ENCODE measurements at regions not wholly inside any gene's neighbourhood (a gene's known extent, or its start where the extent isn't known, plus 50 kb on each side); places are given as distances from the start of the nearest gene placed in this dataset.
"Not testable (repeated sequence)": the region's sequence is repeated elsewhere in the genome, so short reads cannot be mapped to it uniquely, and the experiment has no call there.

- peak; percentile 6 for DNase-seq (ENCODE audit: low spot score)
- in situ Hi-C loops (cut with HindIII; ENCODE audit: low sequenced_read_pairs) = no loop called here
Measured at GRCh38 chr3:8317661-8318649, 183.7 kb upstream of the LMCD1 start.

DNA sequence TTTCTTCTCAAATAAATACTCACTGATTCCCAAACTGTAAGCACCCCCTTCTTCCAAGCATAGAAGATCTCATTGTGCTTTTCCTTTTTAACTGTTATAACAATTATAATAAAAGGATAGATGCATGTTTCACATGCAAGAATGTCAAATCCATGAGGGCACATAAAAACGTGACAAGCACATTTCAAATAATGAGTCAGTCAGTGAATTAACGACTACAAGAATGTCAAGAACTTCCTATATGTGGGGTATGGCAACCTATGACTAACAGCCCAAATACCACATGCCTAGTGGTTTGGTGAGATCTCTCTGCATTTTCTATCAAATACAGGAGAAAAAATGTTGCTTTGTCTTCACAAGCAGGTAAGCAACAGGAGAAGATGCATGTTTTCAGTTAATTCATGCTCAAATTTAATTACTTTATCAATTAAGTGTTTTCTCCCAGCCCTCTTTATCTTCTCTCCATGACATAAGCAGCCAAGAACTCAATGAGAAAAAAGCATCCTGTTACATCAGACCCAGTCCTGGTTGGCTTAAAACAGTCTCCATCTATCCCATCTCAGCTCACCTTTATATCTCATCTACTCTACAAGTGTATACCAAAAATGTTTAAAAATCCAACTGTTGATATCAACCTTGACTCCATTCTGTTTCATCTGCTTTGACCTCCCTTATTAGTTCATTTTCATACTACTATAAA is 181.5 kb upstream of the LMCD1 start:
- in situ Hi-C loops (cut with HindIII; ENCODE audit: low sequenced_read_pairs) = no loop called here
- no peak for DNase-seq (ENCODE audit: low spot score)

DNA sequence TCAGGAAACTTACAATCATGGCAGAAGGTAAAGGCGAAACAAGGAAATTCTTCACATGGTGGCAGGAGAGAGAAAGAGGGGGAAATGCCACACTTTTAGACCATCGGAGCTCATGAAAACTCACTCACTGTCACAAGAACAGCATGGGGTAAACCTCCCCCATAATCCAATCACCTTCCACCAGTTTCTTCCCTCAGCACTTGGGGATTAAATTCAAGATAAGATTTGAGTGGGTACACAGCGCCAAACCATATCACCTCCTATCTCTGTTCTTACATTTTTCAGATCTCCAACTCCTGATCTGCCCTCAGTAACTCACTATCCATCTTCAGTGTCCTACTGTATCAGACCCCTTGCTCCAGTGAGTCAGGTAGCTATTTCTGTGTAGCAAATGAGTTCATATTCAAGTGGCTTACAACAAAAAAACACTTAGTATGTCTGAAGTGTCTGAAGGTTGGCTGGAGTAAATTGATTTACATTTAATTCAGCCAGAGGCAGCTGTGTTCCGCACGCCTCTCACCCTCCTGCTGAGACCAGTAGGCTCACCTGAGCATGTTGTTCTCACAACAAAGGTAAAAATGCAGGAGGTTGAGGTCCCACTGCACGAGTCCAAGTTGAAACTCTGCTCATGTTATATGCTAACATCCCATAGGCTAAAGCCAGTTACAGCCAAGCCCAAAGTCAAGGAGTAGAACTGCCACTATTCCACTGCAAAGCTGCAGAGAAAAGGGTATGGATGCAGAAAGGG is 180.7 kb upstream of the LMCD1 start:
- DNase-seq (ENCODE audit: low spot score) = no peak
- in situ Hi-C loops (cut with HindIII; ENCODE audit: low sequenced_read_pairs) = no loop called here

DNA sequence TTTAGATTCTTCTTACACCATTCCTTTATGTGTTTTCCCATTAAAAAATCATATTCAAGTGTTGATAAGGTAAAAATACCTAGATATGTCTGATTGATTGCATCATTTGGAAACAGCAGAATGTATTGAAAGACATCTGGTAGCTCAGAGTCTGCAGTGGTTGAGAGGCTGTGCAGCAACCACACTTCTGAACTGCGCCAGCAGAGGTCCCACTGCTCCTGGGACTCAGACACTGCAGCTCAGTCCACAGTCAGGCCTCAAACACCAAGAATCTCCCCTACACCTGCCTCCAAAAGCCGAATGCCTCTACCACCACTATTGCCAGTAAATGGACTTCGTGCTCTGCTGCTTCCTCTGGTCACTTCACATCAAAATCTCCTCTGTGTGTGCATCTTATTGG is 176.9 kb upstream of the LMCD1 start:
- DNase-seq (ENCODE audit: low spot score) = no peak
- in situ Hi-C loops (cut with HindIII; ENCODE audit: low sequenced_read_pairs) = no loop called here

DNA sequence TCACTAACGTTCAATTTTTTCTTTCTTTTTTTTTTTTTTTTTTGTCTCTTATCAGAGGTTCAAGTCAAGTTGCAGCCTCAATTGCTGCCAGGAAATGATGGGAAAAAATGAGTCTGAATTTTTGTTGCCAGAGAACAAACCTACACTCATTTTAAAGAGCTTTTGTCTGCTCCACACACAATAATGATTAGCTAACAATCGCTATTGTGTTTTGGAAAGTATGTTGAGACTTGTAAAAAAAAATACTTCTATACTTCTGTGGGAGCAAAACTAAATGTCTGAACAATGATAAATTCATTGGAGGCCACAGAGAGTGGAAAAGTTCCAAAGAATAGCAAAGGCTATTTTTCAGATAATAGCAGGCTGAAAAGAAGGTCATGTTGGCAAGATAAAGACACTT is 176.3 kb upstream of the LMCD1 start:
- in situ Hi-C loops (cut with HindIII; ENCODE audit: low sequenced_read_pairs) = no loop called here
- no peak for DNase-seq (ENCODE audit: low spot score)

DNA sequence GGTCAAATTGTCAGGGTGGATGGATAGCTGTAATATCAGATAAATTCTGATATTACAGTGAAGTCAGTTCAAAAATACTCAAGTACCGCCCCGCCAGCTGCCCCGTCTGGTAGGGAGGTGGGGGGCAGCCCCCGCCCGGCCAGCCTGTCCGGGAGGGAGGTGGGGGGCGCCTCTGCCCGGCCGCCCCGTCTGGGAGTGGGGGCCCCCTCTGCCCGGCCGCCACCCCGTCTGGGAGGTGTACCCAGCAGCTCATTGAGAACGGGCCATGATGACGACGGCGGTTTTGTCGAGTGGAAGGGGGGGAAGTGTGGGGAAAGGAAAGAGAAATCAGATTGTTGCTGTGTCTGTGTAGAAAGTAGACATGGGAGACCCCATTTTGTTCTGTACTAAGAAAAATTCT is 175.8 kb upstream of the LMCD1 start:
- in situ Hi-C loops (cut with HindIII; ENCODE audit: low sequenced_read_pairs); DNase-seq (ENCODE audit: low spot score): not testable (repeated sequence)

DNA sequence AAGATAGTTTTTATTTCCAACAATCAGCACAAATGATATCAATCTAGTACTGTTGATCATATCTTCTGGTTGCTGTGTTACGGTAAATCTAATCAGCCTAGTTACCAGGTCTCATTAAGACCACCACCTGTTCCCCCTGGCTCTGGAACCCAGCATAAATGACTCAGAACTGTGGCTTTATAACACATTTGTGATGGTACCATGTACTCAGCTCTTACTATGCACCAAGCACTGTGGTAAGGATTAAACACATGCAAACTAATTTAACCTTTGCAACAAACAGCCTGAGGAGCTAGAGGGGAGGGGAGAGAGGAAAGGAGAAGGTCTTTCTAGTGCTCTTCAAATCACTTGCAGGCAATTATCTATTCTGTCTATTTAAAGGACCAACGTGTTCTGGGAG is 173.9 kb upstream of the LMCD1 start:
- no peak for DNase-seq (ENCODE audit: low spot score)
- in situ Hi-C loops (cut with HindIII; ENCODE audit: low sequenced_read_pairs) = no loop called here

DNA sequence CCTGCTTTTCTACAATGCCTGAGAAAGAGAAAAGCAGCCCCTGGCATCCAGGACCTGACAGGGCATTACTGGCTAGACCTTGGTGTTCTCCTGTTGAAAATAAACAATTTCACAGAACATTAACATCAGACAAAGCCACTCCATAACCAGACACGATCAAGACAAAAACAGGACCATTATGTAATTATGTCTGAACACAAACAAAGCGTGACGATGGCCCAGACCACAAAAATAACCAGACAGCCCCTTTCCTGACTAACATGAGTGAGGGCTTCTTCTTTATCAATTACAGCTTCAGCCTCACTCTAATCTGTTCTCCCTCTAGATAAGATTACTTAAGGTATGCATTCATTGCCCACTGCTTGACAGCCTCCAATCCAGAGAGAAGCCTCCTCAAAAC is 172.7 kb upstream of the LMCD1 start:
- DNase-seq (ENCODE audit: low spot score) = no peak
- in situ Hi-C loops (cut with HindIII; ENCODE audit: low sequenced_read_pairs) = no loop called here

DNA sequence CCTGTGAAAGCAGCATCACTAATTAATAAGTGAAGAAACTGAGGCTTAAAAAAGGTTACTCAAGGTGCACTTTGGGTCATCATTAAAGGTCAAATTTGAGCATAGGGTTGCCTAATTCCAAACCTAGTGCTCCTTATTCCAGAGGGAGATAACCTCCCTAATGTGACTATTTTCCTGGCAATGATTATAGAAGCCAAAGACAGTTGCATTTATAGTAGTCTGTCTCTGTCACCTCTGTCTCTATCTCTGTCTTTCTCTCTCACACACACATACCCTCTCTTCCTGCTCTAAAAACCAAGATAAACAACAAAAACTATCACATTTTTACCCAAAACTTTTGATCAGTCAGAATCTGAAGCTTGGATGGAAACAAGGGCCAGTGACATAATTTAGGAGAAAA is 172.0 kb upstream of the LMCD1 start:
- in situ Hi-C loops (cut with HindIII; ENCODE audit: low sequenced_read_pairs) = no loop called here
- DNase-seq (ENCODE audit: low spot score) = no peak

- no peak for DNase-seq (ENCODE audit: low spot score)
- in situ Hi-C loops (cut with HindIII; ENCODE audit: low sequenced_read_pairs) = no loop called here
Measured at GRCh38 chr3:8336456-8336855, 165.2 kb upstream of the LMCD1 start.

- in situ Hi-C loops (cut with HindIII; ENCODE audit: low sequenced_read_pairs) = no loop called here
Measured at GRCh38 chr3:8338424-8338823, 163.2 kb upstream of the LMCD1 start.

DNA sequence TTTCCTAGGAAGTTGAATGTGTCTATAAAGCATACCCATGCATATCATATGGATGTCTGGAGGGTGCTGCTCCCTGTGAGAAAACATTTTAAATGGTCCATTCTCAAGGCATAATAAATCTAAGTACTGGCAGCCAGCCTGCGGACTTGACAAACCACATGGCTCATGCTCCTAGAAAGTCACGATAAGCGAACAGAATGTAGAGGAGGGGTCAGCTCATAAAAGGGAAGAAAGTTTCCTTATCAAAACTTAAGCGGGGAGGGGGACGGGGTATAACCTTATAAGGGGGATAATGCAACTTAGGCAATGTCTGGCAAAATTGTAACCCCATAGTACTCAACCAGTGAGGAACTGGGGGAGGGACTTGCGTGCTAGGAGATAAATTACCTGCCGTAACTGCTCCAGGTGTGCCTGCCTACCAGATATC is 159.8 kb upstream of the LMCD1 start:
- no peak for DNase-seq (ENCODE audit: low spot score)
- in situ Hi-C loops (cut with HindIII; ENCODE audit: low sequenced_read_pairs) = no loop called here

More at GRCh38 chr3:8338424-8338823, 163.2 kb upstream of the LMCD1 start:
- no peak for DNase-seq (ENCODE audit: low spot score)

- in situ Hi-C loops (cut with HindIII; ENCODE audit: low sequenced_read_pairs) = no loop called here
- DNase-seq (ENCODE audit: low spot score) = no peak
Measured at GRCh38 chr3:8343058-8343457, 158.6 kb upstream of the LMCD1 start.

DNA sequence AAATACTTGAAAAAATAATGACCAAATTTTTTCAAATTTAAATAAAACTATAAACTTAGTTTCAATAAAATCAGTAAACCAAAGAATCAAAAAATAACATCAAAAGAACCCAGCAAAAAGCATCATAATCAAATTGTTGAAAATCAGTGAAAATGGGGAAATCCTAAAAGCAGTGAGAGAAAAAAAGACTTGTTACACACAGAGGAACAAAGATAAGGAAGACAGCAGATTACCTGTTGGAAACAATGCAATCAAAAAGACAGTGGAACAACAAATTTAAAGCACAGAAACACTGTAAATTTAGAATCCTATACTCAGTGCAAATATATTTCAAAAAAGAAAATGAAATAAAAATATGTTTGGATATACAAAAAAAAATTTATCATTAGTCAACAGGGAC is 156.2 kb upstream of the LMCD1 start:
- no peak for DNase-seq (ENCODE audit: low spot score)

DNA sequence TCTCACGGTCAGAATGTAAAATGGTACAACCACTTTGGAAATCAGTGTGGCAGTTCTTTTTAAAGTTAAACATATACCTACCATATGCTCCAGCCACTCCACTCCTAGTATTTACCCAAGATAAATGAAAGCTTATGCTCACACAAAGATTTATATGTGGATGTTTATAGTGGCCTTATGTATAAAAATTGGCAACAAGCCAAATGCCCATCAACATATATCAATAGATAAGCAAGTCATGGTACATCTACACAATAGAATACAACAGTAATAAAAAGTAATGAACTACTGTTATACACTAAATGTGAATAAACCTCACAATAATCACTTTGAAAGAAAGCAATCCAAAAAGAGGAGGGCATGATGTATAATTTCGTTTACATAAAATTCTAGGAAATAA is 153.5 kb upstream of the LMCD1 start:
- in situ Hi-C loops (cut with HindIII; ENCODE audit: low sequenced_read_pairs) = no loop called here
- DNase-seq (ENCODE audit: low spot score) = no peak

More for the DNA sequence above, 156.2 kb upstream of the LMCD1 start:
- in situ Hi-C loops (cut with HindIII; ENCODE audit: low sequenced_read_pairs) = no loop called here

DNA sequence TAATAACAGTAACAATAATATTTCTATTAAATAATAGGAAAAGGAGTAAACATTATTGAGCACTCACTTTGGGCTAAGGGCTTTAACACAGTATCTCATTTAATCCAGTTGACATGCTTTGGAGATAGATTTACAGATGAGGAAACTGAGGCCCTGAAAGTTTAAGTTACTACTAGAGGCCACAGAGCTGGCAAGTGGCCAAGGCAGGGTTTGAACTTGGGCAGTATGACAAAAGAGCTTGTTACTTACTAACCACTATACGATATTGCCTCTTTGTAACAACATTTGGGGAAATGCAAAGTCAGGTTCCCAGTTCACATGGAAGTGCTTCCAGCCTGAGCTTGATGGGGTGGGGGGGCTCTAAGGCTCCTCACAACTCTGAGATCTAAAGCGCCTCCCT is 149.1 kb upstream of the LMCD1 start:
- in situ Hi-C loops (cut with HindIII; ENCODE audit: low sequenced_read_pairs) = no loop called here
- no peak for DNase-seq (ENCODE audit: low spot score)

DNA sequence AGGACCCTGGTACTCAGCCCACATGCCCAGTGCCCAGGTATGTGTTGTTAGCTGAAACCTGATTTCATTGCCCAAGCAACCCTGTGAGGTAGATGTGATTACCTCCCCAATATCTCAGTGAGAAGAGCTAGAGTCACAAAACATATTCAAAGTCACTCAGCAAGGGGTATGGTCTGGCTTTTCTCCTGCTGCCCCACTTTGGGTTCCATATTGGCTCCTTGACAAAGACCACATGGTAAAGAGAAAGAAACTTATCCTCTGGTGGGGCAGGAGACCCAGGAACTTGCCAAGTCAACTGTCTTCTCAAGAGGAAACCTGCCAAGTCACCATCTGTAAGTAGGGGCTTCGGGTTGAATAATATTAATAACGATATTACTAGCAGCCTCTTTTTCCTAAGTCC is 148.3 kb upstream of the LMCD1 start:
- in situ Hi-C loops (cut with HindIII; ENCODE audit: low sequenced_read_pairs) = no loop called here
- DNase-seq (ENCODE audit: low spot score) = no peak

DNA sequence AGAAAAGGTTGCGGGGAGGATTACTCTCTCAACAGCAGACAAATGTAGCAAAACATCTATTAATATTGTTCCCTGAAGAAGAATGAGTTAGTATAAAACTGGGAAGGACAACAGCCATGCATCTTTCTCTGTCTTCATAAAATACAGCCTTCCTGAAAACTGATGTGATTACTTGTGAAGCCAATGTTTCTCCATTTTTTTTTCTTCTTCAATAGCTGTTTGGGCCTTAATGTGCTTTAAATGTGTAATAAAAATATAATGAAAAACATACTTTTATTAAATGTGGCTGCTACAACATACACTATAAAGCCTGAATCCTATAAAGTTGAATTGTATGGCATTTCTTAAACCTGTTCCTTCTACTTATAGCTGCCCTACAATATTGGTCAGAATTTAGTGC is 146.3 kb upstream of the LMCD1 start:
- no peak for DNase-seq (ENCODE audit: low spot score)
- in situ Hi-C loops (cut with HindIII; ENCODE audit: low sequenced_read_pairs) = no loop called here

GRCh38 chr3:8356066-8356465 is 145.6 kb upstream of the LMCD1 start:
- in situ Hi-C loops (cut with HindIII; ENCODE audit: low sequenced_read_pairs); DNase-seq (ENCODE audit: low spot score): not testable (repeated sequence)

DNA sequence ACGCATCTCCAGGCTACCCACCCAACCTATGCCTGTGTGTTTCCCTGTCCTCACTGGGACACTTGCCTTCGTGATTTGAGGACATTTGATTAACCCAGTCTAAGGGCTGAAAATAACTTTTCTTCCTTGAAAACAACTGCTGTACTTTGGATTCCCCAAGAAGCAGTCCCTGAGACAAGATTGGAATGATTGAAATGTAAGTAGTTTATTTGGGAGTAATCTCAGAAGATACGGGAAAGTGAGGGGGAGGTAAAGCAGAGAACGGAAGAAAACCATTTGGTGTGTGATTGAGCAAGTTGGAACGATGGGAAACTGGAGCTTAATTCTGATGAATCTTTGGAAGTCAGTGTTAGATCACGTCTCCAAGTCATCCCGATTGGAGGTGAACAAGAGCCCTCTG is 143.8 kb upstream of the LMCD1 start:
- in situ Hi-C loops (cut with HindIII; ENCODE audit: low sequenced_read_pairs) = no loop called here
- DNase-seq (ENCODE audit: low spot score) = no peak
